ENCODE measurements at regions not wholly inside any gene's neighbourhood (a gene's known extent, or its start where the extent isn't known, plus 50 kb on each side); places are given as distances from the start of the nearest gene placed in this dataset.

DNA sequence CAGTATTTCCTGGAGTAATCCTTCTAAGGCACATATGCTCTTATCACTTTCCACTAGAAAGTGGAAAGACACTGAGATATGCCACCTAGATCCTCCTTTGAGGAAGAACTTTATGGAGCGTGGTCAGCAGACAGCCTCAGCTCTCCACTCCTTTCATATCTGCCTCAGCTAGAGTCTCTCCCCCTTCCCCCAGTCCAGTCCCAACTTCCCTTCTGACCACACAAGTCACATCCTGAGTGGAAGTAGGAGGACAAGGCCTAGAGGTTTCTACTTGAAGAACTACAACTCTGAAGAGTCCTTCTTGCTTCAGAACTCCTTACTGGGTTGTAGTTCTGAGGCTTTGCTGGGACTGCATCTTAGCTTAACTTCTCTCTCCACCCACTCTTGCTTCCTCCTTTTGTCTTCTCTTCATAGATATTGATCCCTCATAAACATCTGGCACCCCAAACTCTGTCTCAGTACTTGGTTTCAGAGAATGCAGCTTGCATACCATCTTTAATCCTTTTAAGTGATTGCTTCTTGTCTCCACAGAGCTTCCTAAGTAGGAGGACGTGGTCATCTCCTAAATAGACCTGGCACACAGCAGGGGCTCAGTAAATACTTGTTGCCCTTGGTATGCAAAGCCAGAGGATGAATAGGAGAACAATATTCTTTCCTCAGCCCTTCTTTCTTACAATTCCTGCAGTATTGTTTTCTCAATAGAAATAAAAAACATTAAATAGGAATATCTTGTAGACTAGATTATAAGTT is 109.6 kb downstream of the OXSM start:
- TF ChIP-seq, protein P1, sequence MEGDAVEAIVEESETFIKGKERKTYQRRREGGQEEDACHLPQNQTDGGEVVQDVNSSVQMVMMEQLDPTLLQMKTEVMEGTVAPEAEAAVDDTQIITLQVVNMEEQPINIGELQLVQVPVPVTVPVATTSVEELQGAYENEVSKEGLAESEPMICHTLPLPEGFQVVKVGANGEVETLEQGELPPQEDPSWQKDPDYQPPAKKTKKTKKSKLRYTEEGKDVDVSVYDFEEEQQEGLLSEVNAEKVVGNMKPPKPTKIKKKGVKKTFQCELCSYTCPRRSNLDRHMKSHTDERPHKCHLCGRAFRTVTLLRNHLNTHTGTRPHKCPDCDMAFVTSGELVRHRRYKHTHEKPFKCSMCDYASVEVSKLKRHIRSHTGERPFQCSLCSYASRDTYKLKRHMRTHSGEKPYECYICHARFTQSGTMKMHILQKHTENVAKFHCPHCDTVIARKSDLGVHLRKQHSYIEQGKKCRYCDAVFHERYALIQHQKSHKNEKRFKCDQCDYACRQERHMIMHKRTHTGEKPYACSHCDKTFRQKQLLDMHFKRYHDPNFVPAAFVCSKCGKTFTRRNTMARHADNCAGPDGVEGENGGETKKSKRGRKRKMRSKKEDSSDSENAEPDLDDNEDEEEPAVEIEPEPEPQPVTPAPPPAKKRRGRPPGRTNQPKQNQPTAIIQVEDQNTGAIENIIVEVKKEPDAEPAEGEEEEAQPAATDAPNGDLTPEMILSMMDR (conservative IDR thresholded peaks at IDR 0.05 in 1 of 2, IDR thresholded peaks at IDR 0.05 in 1 of 2; ENCODE audit: low read depth in 1 of 2, low read length in 2 of 2): no peak
- TF ChIP-seq EZH2 (IDR thresholded peaks at IDR 0.05; ENCODE audit: low read length, missing control alignments): no peak
- H3K79me2 ChIP-seq (ENCODE audit: control insufficient read depth, insufficient read depth, low read length): no peaks in the 10 kb centered on the region
- H3K27me3 ChIP-seq (ENCODE audit: control insufficient read depth, insufficient read depth, low read length): no peaks in the 10 kb centered on the region
- H3K9me3 ChIP-seq (ENCODE audit: control insufficient read depth, insufficient read depth, low read depth, low read length): no peaks in the 10 kb centered on the region
- no peak overlapping the region for H3K4me2 ChIP-seq (ENCODE audit: extremely low read depth, insufficient read depth, low read length)
- no peaks in the 10 kb centered on the region for H3K4me1 ChIP-seq (ENCODE audit: control insufficient read depth, extremely low read depth, insufficient read depth, low read length)
- H3K9ac ChIP-seq (ENCODE audit: insufficient read depth, low read length): no peak overlapping the region
- DNase-seq (ENCODE audit: low read depth in 2 of 2): no peak
- H4K20me1 ChIP-seq (ENCODE audit: control insufficient read depth, extremely low read depth, insufficient read depth, low read length): no peaks in the 10 kb centered on the region
- H3K4me3 ChIP-seq (replicated peaks in 1 of 4; ENCODE audit: control extremely low read depth in 1 of 4, insufficient read depth in 1 of 4, low read depth in 3 of 4, low read length in 4 of 4): no peak overlapping the region
- H3K27ac ChIP-seq (ENCODE audit: insufficient read depth, low read length): no peak overlapping the region
- H3K36me3 ChIP-seq (ENCODE audit: control insufficient read depth, insufficient read depth, low read length): no peaks in the 10 kb centered on the region
- no peak overlapping the region for H2AFZ ChIP-seq (ENCODE audit: low read length)

DNA sequence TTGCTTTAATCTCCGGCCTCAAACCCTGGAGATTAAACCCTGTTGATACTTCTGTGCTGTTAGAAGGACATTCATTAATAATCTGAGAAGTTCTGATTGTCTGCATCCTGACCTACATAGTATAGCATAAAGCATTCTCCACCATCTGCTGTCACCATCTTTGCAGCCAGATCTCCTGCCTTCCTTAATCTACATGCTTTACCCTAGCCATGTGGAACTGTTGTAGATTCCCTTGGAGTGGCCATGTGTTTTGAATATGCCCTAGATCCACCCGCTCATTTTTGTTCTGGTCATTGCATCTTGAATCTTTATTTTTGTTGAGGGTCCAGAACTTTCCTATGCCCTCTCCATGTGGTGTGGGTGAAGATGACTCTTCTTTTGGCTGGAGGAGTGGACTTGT is 110.3 kb downstream of the OXSM start:
- Histone ChIP-seq H3K4me3 (replicated peaks in 1 of 4; ENCODE audit: control extremely low read depth in 1 of 4, insufficient read depth in 1 of 4, low read depth in 3 of 4, low read length in 4 of 4) (no peak overlapping the region), H4K20me1 (ENCODE audit: control insufficient read depth, extremely low read depth, insufficient read depth, low read length) (no peaks in the 10 kb centered on the region), H3K4me1 (ENCODE audit: control insufficient read depth, extremely low read depth, insufficient read depth, low read length) (no peaks in the 10 kb centered on the region)

GRCh38 chr3:25901796-25902195 is 111.9 kb downstream of the OXSM start:
- no peak overlapping the region for H3K4me2 ChIP-seq (ENCODE audit: extremely low read depth, insufficient read depth, low read length)
- H4K20me1 ChIP-seq (ENCODE audit: control insufficient read depth, extremely low read depth, insufficient read depth, low read length): no peaks in the 10 kb centered on the region
- no peak overlapping the region for H2AFZ ChIP-seq (ENCODE audit: low read length)
- TF ChIP-seq EZH2 (IDR thresholded peaks at IDR 0.05; ENCODE audit: low read length, missing control alignments): no peak
- TF ChIP-seq, protein P1 (conservative IDR thresholded peaks at IDR 0.05 in 1 of 2, IDR thresholded peaks at IDR 0.05 in 1 of 2; ENCODE audit: low read depth in 1 of 2, low read length in 2 of 2): no peak
- no peaks in the 10 kb centered on the region for H3K4me1 ChIP-seq (ENCODE audit: control insufficient read depth, extremely low read depth, insufficient read depth, low read length)
- H3K27ac ChIP-seq (ENCODE audit: insufficient read depth, low read length): no peak overlapping the region
- no peaks in the 10 kb centered on the region for H3K27me3 ChIP-seq (ENCODE audit: control insufficient read depth, insufficient read depth, low read length)
- H3K9me3 ChIP-seq (ENCODE audit: control insufficient read depth, insufficient read depth, low read depth, low read length): no peaks in the 10 kb centered on the region
- no peak overlapping the region for H3K4me3 ChIP-seq (replicated peaks in 1 of 4; ENCODE audit: control extremely low read depth in 1 of 4, insufficient read depth in 1 of 4, low read depth in 3 of 4, low read length in 4 of 4)
- H3K79me2 ChIP-seq (ENCODE audit: control insufficient read depth, insufficient read depth, low read length): no peaks in the 10 kb centered on the region
- no peak for DNase-seq (ENCODE audit: low read depth in 2 of 2)
- H3K36me3 ChIP-seq (ENCODE audit: control insufficient read depth, insufficient read depth, low read length): no peaks in the 10 kb centered on the region
- no peak overlapping the region for H3K9ac ChIP-seq (ENCODE audit: insufficient read depth, low read length)

More for the DNA sequence above, 110.3 kb downstream of the OXSM start:
- Histone ChIP-seq H3K4me2 (ENCODE audit: extremely low read depth, insufficient read depth, low read length) (no peak overlapping the region), H2AFZ (ENCODE audit: low read length) (no peak overlapping the region), H3K27me3 (ENCODE audit: control insufficient read depth, insufficient read depth, low read length) (no peaks in the 10 kb centered on the region), H3K9me3 (ENCODE audit: control insufficient read depth, insufficient read depth, low read depth, low read length) (no peaks in the 10 kb centered on the region), H3K27ac (ENCODE audit: insufficient read depth, low read length) (no peak overlapping the region), H3K36me3 (ENCODE audit: control insufficient read depth, insufficient read depth, low read length) (no peaks in the 10 kb centered on the region), H3K9ac (ENCODE audit: insufficient read depth, low read length) (no peak overlapping the region), H3K79me2 (ENCODE audit: control insufficient read depth, insufficient read depth, low read length) (no peaks in the 10 kb centered on the region)
- DNase-seq (ENCODE audit: low read depth in 2 of 2): no peak
- TF ChIP-seq, protein P1 (conservative IDR thresholded peaks at IDR 0.05 in 1 of 2, IDR thresholded peaks at IDR 0.05 in 1 of 2; ENCODE audit: low read depth in 1 of 2, low read length in 2 of 2): no peak
- TF ChIP-seq EZH2 (IDR thresholded peaks at IDR 0.05; ENCODE audit: low read length, missing control alignments): no peak
